ENCODE measurements at regions not wholly inside any gene's neighbourhood (a gene's known extent, or its start where the extent isn't known, plus 50 kb on each side); places are given as distances from the start of the nearest gene placed in this dataset.
"Not testable (repeated sequence)": the region's sequence is repeated elsewhere in the genome, so short reads cannot be mapped to it uniquely, and the experiment has no call there.

DNA sequence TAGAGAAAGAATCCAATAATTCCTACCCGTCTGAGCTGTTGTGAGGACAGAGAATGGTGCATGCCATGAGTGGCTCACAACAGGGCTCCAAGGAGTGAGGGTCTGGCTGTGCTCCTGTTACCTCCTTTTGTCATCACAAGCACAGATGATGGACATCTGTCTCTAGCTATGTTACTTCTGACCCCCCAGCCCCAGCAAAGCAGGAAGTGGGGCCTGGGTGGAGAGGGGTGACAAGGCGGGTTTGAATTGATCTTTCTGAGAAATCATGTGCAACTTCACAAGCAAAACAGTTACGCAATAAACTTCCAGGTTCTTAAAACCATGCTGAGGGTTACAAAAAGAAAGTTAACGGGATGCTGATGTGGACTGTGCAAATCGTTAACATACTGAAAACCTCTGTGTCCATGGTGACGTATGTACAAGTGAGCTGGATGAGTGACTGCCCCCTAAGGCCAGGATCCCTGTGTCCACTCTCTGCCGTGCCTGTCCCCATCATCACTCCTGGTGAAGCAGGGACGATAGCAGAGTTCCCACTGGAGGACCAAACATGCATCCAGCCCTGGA, 254.7 kb downstream of the BCL2L11 start:
- H3K9me3 ChIP-seq (ENCODE audit: control insufficient read depth, insufficient read depth, low read length); H3K27me3 ChIP-seq (ENCODE audit: control insufficient read depth, insufficient read depth, low read length); POLR2A ChIA-PET; CTCF ChIA-PET; H3K27ac ChIP-seq (ENCODE audit: low read depth, low read length); DNase-seq (ENCODE audit: low read depth, low spot score); H3K4me3 ChIP-seq (ENCODE audit: low read depth, low read length): not testable (repeated sequence)

GRCh38 chr2:111376272-111376970, 255.7 kb downstream of the BCL2L11 start:
- H3K4me3 ChIP-seq (ENCODE audit: low read depth, low read length); H3K27me3 ChIP-seq (ENCODE audit: control insufficient read depth, insufficient read depth, low read length); POLR2A ChIA-PET; DNase-seq (ENCODE audit: low read depth, low spot score); H3K9me3 ChIP-seq (ENCODE audit: control insufficient read depth, insufficient read depth, low read length); CTCF ChIA-PET; H3K27ac ChIP-seq (ENCODE audit: low read depth, low read length): not testable (repeated sequence)

GRCh38 chr2:111376971-111377352, 256.2 kb downstream of the BCL2L11 start:
- H3K27me3 ChIP-seq (ENCODE audit: control insufficient read depth, insufficient read depth, low read length); DNase-seq (ENCODE audit: low read depth, low spot score); CTCF ChIA-PET; POLR2A ChIA-PET; H3K4me3 ChIP-seq (ENCODE audit: low read depth, low read length); H3K9me3 ChIP-seq (ENCODE audit: control insufficient read depth, insufficient read depth, low read length): not testable (repeated sequence)
- peak overlapping the region; percentile 47 for H3K27ac ChIP-seq (ENCODE audit: low read depth, low read length)

GRCh38 chr2:111377386-111377959, 256.8 kb downstream of the BCL2L11 start:
- H3K27ac ChIP-seq (ENCODE audit: low read depth, low read length), result not testable (repeated sequence)

DNA sequence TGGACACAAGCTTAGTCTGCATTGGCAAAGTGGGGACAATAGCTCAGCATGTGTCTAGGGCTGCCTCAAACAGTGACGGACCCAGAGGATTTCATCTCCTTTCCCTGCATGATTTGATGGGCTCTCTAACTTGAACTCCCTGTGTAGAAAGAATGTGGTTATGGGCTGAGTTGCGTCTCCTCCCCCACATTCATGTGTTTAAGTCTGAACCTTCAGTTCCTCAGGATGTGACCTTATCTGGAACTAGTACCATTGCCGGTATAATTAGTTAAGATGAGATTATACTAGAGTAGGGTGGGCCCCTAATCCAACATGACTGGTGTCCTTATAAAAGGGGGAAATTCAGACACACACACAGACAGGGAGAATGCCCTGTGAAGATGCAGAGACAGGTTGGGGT, 257.6 kb downstream of the BCL2L11 start:
- POLR2A ChIA-PET; H3K27me3 ChIP-seq (ENCODE audit: control insufficient read depth, insufficient read depth, low read length); DNase-seq (ENCODE audit: low read depth, low spot score); H3K27ac ChIP-seq (ENCODE audit: low read depth, low read length); H3K4me3 ChIP-seq (ENCODE audit: low read depth, low read length); H3K9me3 ChIP-seq (ENCODE audit: control insufficient read depth, insufficient read depth, low read length); CTCF ChIA-PET: not testable (repeated sequence)

More at GRCh38 chr2:111377386-111377959, 256.8 kb downstream of the BCL2L11 start:
- DNase-seq (ENCODE audit: low read depth, low spot score); CTCF ChIA-PET; POLR2A ChIA-PET; H3K4me3 ChIP-seq (ENCODE audit: low read depth, low read length); H3K9me3 ChIP-seq (ENCODE audit: control insufficient read depth, insufficient read depth, low read length); H3K27me3 ChIP-seq (ENCODE audit: control insufficient read depth, insufficient read depth, low read length): not testable (repeated sequence)

DNA sequence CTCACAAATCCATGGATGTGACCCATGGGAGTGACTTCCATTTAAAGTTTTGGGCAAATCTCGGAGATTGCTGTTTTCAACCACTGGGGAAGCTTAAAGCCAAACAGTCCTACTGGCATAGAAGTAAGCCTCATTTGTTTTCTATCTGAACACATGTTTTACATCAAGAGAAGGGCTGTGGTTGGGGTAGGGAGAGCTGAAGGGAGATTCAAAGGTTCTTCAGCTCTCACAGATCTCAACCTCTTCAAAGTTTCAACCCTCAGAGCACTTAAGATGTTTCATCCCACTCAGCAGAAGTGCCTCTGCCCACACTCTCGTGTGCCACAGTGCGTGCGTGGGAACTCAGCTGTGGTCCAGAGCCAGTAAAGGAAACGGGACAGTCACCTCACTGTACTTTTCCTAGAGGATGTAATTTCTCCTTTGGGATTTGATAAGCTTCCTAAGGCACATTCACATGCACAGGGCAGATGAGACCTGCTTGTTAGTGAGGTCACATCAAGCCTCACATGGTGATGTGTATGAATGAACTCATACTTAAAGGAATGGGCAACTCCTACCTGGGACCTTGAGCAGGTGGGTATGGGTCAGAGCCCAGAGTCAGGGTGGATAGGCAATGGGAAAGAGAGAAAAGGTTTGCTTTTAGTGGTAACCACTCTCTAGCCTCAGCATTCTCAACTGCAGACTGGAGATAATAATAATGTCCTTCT, 260.2 kb downstream of the BCL2L11 start:
- H3K27me3 ChIP-seq (ENCODE audit: control insufficient read depth, insufficient read depth, low read length); POLR2A ChIA-PET; DNase-seq (ENCODE audit: low read depth, low spot score); H3K9me3 ChIP-seq (ENCODE audit: control insufficient read depth, insufficient read depth, low read length); H3K4me3 ChIP-seq (ENCODE audit: low read depth, low read length); H3K27ac ChIP-seq (ENCODE audit: low read depth, low read length); CTCF ChIA-PET: not testable (repeated sequence)

GRCh38 chr2:111381530-111382306, 261.0 kb downstream of the BCL2L11 start:
- H3K4me3 ChIP-seq (ENCODE audit: low read depth, low read length); CTCF ChIA-PET; H3K9me3 ChIP-seq (ENCODE audit: control insufficient read depth, insufficient read depth, low read length); H3K27ac ChIP-seq (ENCODE audit: low read depth, low read length); DNase-seq (ENCODE audit: low read depth, low spot score); H3K27me3 ChIP-seq (ENCODE audit: control insufficient read depth, insufficient read depth, low read length); POLR2A ChIA-PET: not testable (repeated sequence)

DNA sequence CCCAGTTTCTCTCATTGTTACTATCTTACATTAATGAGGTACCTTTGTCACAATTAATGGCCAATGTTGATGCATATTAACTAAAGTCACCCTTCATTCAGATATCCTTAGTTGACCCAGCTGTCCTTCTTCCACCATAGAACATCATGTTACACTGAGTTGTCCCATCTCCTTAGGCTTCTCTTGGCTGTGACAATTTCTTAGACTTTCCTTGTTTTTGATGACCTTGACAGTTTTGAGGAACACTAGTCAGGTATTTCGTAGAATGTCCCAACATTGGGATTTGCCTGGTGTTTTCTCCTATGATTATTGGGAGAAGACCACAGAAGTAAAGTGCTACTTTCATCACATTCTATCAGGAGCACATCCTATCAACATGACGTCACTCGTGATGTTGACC, 261.8 kb downstream of the BCL2L11 start:
- H3K9me3 ChIP-seq (ENCODE audit: control insufficient read depth, insufficient read depth, low read length); CTCF ChIA-PET; H3K27ac ChIP-seq (ENCODE audit: low read depth, low read length); DNase-seq (ENCODE audit: low read depth, low spot score); H3K4me3 ChIP-seq (ENCODE audit: low read depth, low read length); H3K27me3 ChIP-seq (ENCODE audit: control insufficient read depth, insufficient read depth, low read length); POLR2A ChIA-PET: not testable (repeated sequence)

- H3K27me3 ChIP-seq (ENCODE audit: control insufficient read depth, insufficient read depth, low read length); H3K27ac ChIP-seq (ENCODE audit: low read depth, low read length); POLR2A ChIA-PET; DNase-seq (ENCODE audit: low read depth, low spot score); CTCF ChIA-PET; H3K9me3 ChIP-seq (ENCODE audit: control insufficient read depth, insufficient read depth, low read length); H3K4me3 ChIP-seq (ENCODE audit: low read depth, low read length): not testable (repeated sequence)
These were observed 262.6 kb downstream of the BCL2L11 start for GRCh38 chr2:111383311-111383710.

DNA sequence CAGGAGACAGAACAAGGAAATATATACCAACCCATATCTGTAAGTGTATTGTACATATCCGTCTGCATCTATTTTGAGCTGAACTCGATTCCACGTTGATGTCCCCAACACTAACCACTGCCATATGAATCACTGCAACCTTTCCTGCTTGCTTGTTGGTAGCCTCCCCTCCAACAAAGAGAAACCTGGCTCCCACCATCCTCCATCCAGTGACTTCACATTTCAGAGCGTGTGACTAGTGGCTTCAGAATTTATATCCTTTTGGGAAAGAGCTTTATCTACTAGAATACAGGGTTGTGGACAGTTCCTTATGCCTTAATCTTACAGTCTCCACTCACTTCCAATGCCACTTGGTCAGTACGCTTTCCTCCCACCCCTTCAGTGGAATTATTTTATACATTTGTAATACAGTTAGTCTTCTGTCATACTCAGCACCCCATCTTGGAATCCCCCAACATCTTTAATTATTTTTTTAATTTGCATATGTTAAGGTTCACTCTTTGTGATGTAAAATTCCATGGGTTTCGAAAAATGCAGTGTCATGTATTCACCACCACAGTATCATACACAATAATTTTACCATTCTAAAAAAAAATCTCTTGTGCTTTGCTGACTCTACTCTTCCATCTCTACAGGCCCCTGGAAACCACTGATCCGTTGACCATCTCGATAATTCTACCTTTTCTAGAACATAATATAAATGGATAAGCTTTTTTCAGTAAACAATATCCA, 264.7 kb downstream of the BCL2L11 start:
- H3K27me3 ChIP-seq (ENCODE audit: control insufficient read depth, insufficient read depth, low read length); CTCF ChIA-PET; H3K4me3 ChIP-seq (ENCODE audit: low read depth, low read length); DNase-seq (ENCODE audit: low read depth, low spot score); POLR2A ChIA-PET; H3K27ac ChIP-seq (ENCODE audit: low read depth, low read length); H3K9me3 ChIP-seq (ENCODE audit: control insufficient read depth, insufficient read depth, low read length): not testable (repeated sequence)

- CTCF ChIA-PET; H3K4me3 ChIP-seq (ENCODE audit: low read depth, low read length); DNase-seq (ENCODE audit: low read depth, low spot score); H3K27ac ChIP-seq (ENCODE audit: low read depth, low read length); POLR2A ChIA-PET; H3K27me3 ChIP-seq (ENCODE audit: control insufficient read depth, insufficient read depth, low read length); H3K9me3 ChIP-seq (ENCODE audit: control insufficient read depth, insufficient read depth, low read length): not testable (repeated sequence)
These were observed 269.9 kb downstream of the BCL2L11 start for GRCh38 chr2:111390605-111391004.
